MCF 10A (cell line): ENCODE measurements at regions not wholly inside any gene's neighbourhood (a gene's known extent, or its start where the extent isn't known, plus 50 kb on each side); places are given as distances from the start of the nearest gene placed in this dataset.

Source experiments
- BruUV-seq: library from RNA; stranded (reverse); fragments of 400-500 nt; replicated peaks from 2 replicates; lab custom pipeline; 2021; lab: Mats Ljungman, UMichigan
- CTCF ChIA-PET: fragments of 300-600 bp; sonication (Branson Sonifier 250); formaldehyde crosslinking; extraction: SDS; loops from one replicate; lab custom pipeline; 2021; ENCODE audit warnings: antibody characterized with exemption, inconsistent platforms; lab: Yijun Ruan, JAX
- POLR2A ChIA-PET: fragments of 300-600, 350-650 bp; sonication (Branson Sonifier 250); formaldehyde crosslinking; extraction: SDS; loops from one replicate; lab custom pipeline; 2020; ENCODE audit warnings: antibody characterized with exemption, inconsistent platforms; lab: Yijun Ruan, JAX
- DNase-seq: peaks from one replicate; pipeline ENCODE4 v3.0.0-alpha.2; 2018; ENCODE audit not compliant: unreplicated experiment
- H3K27ac Mint-ChIP-seq: one replicate; pipeline ENCODE4 v1.8.0; 2022; ENCODE audit warnings: mild to moderate bottlenecking, low read depth, mixed read lengths; ENCODE audit not compliant: unreplicated experiment
- H3K27me3 Mint-ChIP-seq: one replicate; pipeline ENCODE4 v1.8.0; 2022; ENCODE audit warnings: mixed read lengths; ENCODE audit not compliant: insufficient read depth, unreplicated experiment
- H3K36me3 Mint-ChIP-seq: one replicate; pipeline ENCODE4 v1.8.0; 2022; ENCODE audit warnings: mild to moderate bottlenecking, moderate library complexity, mixed read lengths; ENCODE audit not compliant: insufficient read depth, unreplicated experiment
- H3K4me1 Mint-ChIP-seq: one replicate; pipeline ENCODE4 v1.8.0; 2022; ENCODE audit warnings: mixed read lengths; ENCODE audit not compliant: insufficient read depth, unreplicated experiment
- H3K4me3 Mint-ChIP-seq: one replicate; pipeline ENCODE4 v1.8.0; 2022; ENCODE audit warnings: mild to moderate bottlenecking, moderate library complexity, mixed read lengths; ENCODE audit not compliant: unreplicated experiment
- H3K9me3 Mint-ChIP-seq: one replicate; pipeline ENCODE4 v1.8.0; 2022; ENCODE audit warnings: mixed read lengths; ENCODE audit not compliant: unreplicated experiment
- CTCF ChIP-seq: fragments of 200-600 bp; IDR thresholded peaks from one replicate; pipeline ENCODE4 v1.8.0; 2022; ENCODE audit warnings: antibody characterized with exemption, mild to moderate bottlenecking; ENCODE audit not compliant: unreplicated experiment
- intact Hi-C: fragments of 100-400 bp; cut with micrococcal nuclease; formaldehyde crosslinking; loops from 2 replicates; pipeline ENCODE4 v1.14.1; 2022

- CTCF ChIA-PET: interaction anchor here (0.7 to 1.2 kb wide), 7 partner anchors 8 to 402 kb away, joined by 3 to 6 read pairs (median 3); no protein-coding TSS in a partner anchor
- intact Hi-C loops: no loop called here
- H3K27me3 Mint-ChIP-seq: no peaks in the 10 kb centered on the region
Observed at GRCh38 chr3:5293207-5293606, 105.7 kb downstream of the EDEM1 start.

GRCh38 chr3:5294356-5294755, 106.8 kb downstream of the EDEM1 start:
- intact Hi-C loops: no loop called here
- DNase-seq: no peak
- Mint-ChIP-seq H3K36me3 (no peaks in the 10 kb centered on the region), H3K4me1 (peaks cover 17% of the 10 kb centered on the region), H3K4me3 (no peak overlapping the region), H3K27ac (no peak overlapping the region), H3K27me3 (no peaks in the 10 kb centered on the region), H3K9me3 (peaks cover 12% of the 10 kb centered on the region)
- CTCF ChIA-PET: interaction anchor here (0.6 to 0.8 kb wide), 2 partner anchors 11 to 414 kb away, joined by 3 to 5 read pairs; no protein-coding TSS in a partner anchor
- POLR2A ChIA-PET: no interaction called here
- no TSS peak for BruUV-seq
- TF ChIP-seq CTCF: no peak

More at GRCh38 chr3:5293207-5293606, 105.7 kb downstream of the EDEM1 start:
- POLR2A ChIA-PET: no interaction called here
- no TSS peak for BruUV-seq
- peaks cover 17% of the 10 kb centered on the region for H3K4me1 Mint-ChIP-seq
- TF ChIP-seq CTCF: no peak
- H3K4me3 Mint-ChIP-seq: no peak overlapping the region
- H3K27ac Mint-ChIP-seq: no peak overlapping the region
- no peak for DNase-seq
- no peaks in the 10 kb centered on the region for H3K36me3 Mint-ChIP-seq
- H3K9me3 Mint-ChIP-seq: peaks cover 14% of the 10 kb centered on the region

GRCh38 chr3:5295191-5295690, 107.7 kb downstream of the EDEM1 start:
- peaks cover 17% of the 10 kb centered on the region for H3K4me1 Mint-ChIP-seq
- intact Hi-C loops: no loop called here
- no peak for DNase-seq
- peaks cover 8% of the 10 kb centered on the region for H3K9me3 Mint-ChIP-seq
- ChIA-PET POLR2A (interaction anchor here (0.7 kb wide), 1 partner anchor 92 kb away, joined by 3 read pairs; no protein-coding TSS in a partner anchor), CTCF (interaction anchor here (0.8 kb wide), 1 partner anchor 10 kb away, joined by 5 read pairs; no protein-coding TSS in a partner anchor)
- H3K36me3 Mint-ChIP-seq: no peaks in the 10 kb centered on the region
- H3K4me3 Mint-ChIP-seq: no peak overlapping the region
- BruUV-seq: no TSS peak
- H3K27me3 Mint-ChIP-seq: no peaks in the 10 kb centered on the region
- H3K27ac Mint-ChIP-seq: no peak overlapping the region
- no peak for TF ChIP-seq CTCF

- Mint-ChIP-seq H3K4me1 (peaks cover 17% of the 10 kb centered on the region), H3K27ac (no peak overlapping the region), H3K27me3 (no peaks in the 10 kb centered on the region), H3K9me3 (peaks cover 8% of the 10 kb centered on the region), H3K4me3 (no peak overlapping the region), H3K36me3 (no peaks in the 10 kb centered on the region)
- intact Hi-C loops: no loop called here
- ChIA-PET CTCF (interaction anchor here (0.6 to 2.1 kb wide), 2 partner anchors 11 to 131 kb away, joined by 4 to 6 read pairs; no protein-coding TSS in a partner anchor), POLR2A (no interaction called here)
- BruUV-seq: no TSS peak
- no peak for TF ChIP-seq CTCF
- no peak for DNase-seq
Observed at GRCh38 chr3:5296362-5296761, 108.9 kb downstream of the EDEM1 start.
